ENCODE measurements at regions not wholly inside any gene's neighbourhood (a gene's known extent, or its start where the extent isn't known, plus 50 kb on each side); places are given as distances from the start of the nearest gene placed in this dataset.
"Not testable (repeated sequence)": the region's sequence is repeated elsewhere in the genome, so short reads cannot be mapped to it uniquely, and the experiment has no call there.

- peak; percentile 57 for DNase-seq (ENCODE audit: low spot score)
Measured at GRCh38 chr22:22745225-22746060, 101.0 kb downstream of the GGTLC2 start.

GRCh38 chr22:22746061-22746962 lies 101.9 kb downstream of the GGTLC2 start:
- no peak for DNase-seq (ENCODE audit: low spot score)

- DNase-seq (ENCODE audit: low spot score), result no peak
Measured at GRCh38 chr22:22746963-22747933, 102.8 kb downstream of the GGTLC2 start.

- DNase-seq (ENCODE audit: low spot score), result peak; percentile 44
Measured at GRCh38 chr22:22748297-22748743, 103.9 kb downstream of the GGTLC2 start.

- DNase-seq (ENCODE audit: low spot score), result no peak
Measured at GRCh38 chr22:22748756-22749155, 104.3 kb downstream of the GGTLC2 start.

GRCh38 chr22:22749167-22749758 lies 104.8 kb downstream of the GGTLC2 start:
- no peak for DNase-seq (ENCODE audit: low spot score)

- DNase-seq (ENCODE audit: low spot score), result no peak
Measured at GRCh38 chr22:22750335-22751042, 106.1 kb downstream of the GGTLC2 start.

GRCh38 chr22:22751043-22751603 lies 106.7 kb downstream of the GGTLC2 start:
- DNase-seq (ENCODE audit: low spot score), result no peak

GRCh38 chr22:22752199-22752555 lies 107.8 kb downstream of the GGTLC2 start:
- no peak for DNase-seq (ENCODE audit: low spot score)

GRCh38 chr22:22752556-22753477 lies 108.4 kb downstream of the GGTLC2 start:
- DNase-seq (ENCODE audit: low spot score), result no peak

GRCh38 chr22:22753526-22754267 lies 109.3 kb downstream of the GGTLC2 start:
- DNase-seq (ENCODE audit: low spot score), result peak; percentile 90

- no peak for DNase-seq (ENCODE audit: low spot score)
Measured at GRCh38 chr22:22754268-22754657, 109.8 kb downstream of the GGTLC2 start.

- DNase-seq (ENCODE audit: low spot score), result no peak
Measured at GRCh38 chr22:22754961-22755777, 110.8 kb downstream of the GGTLC2 start.

- DNase-seq (ENCODE audit: low spot score), result no peak
Measured at GRCh38 chr22:22755778-22756100, 111.3 kb downstream of the GGTLC2 start.

- DNase-seq (ENCODE audit: low spot score), result no peak
Measured at GRCh38 chr22:22756109-22756508, 111.7 kb downstream of the GGTLC2 start.

GRCh38 chr22:22756551-22757201 lies 112.3 kb downstream of the GGTLC2 start:
- DNase-seq (ENCODE audit: low spot score), result not testable (repeated sequence)

- DNase-seq (ENCODE audit: low spot score), result not testable (repeated sequence)
Measured at GRCh38 chr22:22758101-22758807, 113.8 kb downstream of the GGTLC2 start.

Measured in iPS-NIHi11 (cell line).